ENCODE measurements at regions not wholly inside any gene's neighbourhood (a gene's known extent, or its start where the extent isn't known, plus 50 kb on each side); places are given as distances from the start of the nearest gene placed in this dataset.

GRCh38 chr17:73902416-73903181 is 258.4 kb upstream of the SDK2 start:
- TF ChIP-seq CTCF (IDR thresholded peaks at IDR 0.05) (peak in 1 of 4 experiments; percentile 1), POLR2A (IDR thresholded peaks at IDR 0.05) (no peak), POLR2AphosphoS5 (IDR thresholded peaks at IDR 0.05) (no peak)

All from prostate gland (tissue), 2 donors.